A673 (cell line): ENCODE measurements at regions not wholly inside any gene's neighbourhood (a gene's known extent, or its start where the extent isn't known, plus 50 kb on each side); places are given as distances from the start of the nearest gene placed in this dataset.

Experiments used
- BruUV-seq: library from RNA; stranded (reverse); fragments of 400-500 nt; replicated peaks from 2 replicates; lab custom pipeline; 2021; lab: Mats Ljungman, UMichigan
- CTCF ChIA-PET: fragments of 300-600 bp; sonication (Branson Sonifier 250); formaldehyde crosslinking; loops from one replicate; lab custom pipeline; 2022; ENCODE audit warnings: antibody characterized with exemption; lab: Charles Lee
- POLR2A ChIA-PET: fragments of 300-600 bp; sonication (Branson Sonifier 250); formaldehyde crosslinking; loops from one replicate; lab custom pipeline; 2022; ENCODE audit warnings: antibody characterized with exemption; ENCODE audit not compliant: low non-redundant PET; lab: Charles Lee
- DNase-seq: peaks from one replicate; pipeline ENCODE4 v3.0.0-alpha.2; 2015; ENCODE audit warnings: low spot score
- H3K27ac ChIP-seq: fragments of 200-600 bp; sonication (generic); 2 replicates; pipeline ENCODE4 v1.5.1; 2016; ENCODE audit warnings: mixed run types, low read depth, mild to moderate bottlenecking, mixed read lengths, antibody characterized with exemption, low read length; ENCODE audit not compliant: poor library complexity, severe bottlenecking
- H3K27me3 ChIP-seq: fragments of 200-600 bp; sonication (generic); replicated peaks from 2 replicates; pipeline ENCODE4 v1.6.1; 2017; ENCODE audit warnings: mixed run types, low read depth, mild to moderate bottlenecking, mixed read lengths, antibody characterized with exemption, low read length; ENCODE audit not compliant: insufficient read depth, poor library complexity
- H3K36me3 ChIP-seq: fragments of 200-600 bp; sonication (generic); 2 replicates; pipeline ENCODE4 v1.6.1; 2016; ENCODE audit warnings: mixed run types, mild to moderate bottlenecking, mixed read lengths, antibody characterized with exemption, low read length; ENCODE audit not compliant: insufficient read depth, poor library complexity, severe bottlenecking
- H3K4me1 ChIP-seq: fragments of 200-600 bp; sonication (generic); 2 replicates; pipeline ENCODE4 v1.6.1; 2017; ENCODE audit warnings: mixed run types, mild to moderate bottlenecking, mixed read lengths, antibody characterized with exemption, low read length; ENCODE audit not compliant: insufficient read depth, poor library complexity, severe bottlenecking
- H3K4me3 ChIP-seq: fragments of 200-600 bp; sonication (generic); 2 replicates; pipeline ENCODE4 v1.5.1; 2016; ENCODE audit warnings: low read depth, mixed run types, mild to moderate bottlenecking, mixed read lengths, low read length; ENCODE audit not compliant: poor library complexity, severe bottlenecking
- H3K9me3 ChIP-seq: fragments of 200-600 bp; sonication (generic); 2 replicates; pipeline ENCODE4 v1.6.1; 2016; ENCODE audit warnings: mixed run types, low read depth, mild to moderate bottlenecking, mixed read lengths, antibody characterized with exemption, low read length; ENCODE audit not compliant: poor library complexity, severe bottlenecking
- EZH2 ChIP-seq: fragments of 200-600 bp; sonication (generic); IDR thresholded peaks from 2 replicates; pipeline ENCODE4 v1.6.1; 2017; ENCODE audit warnings: borderline replicate concordance, low read depth, mild to moderate bottlenecking, mixed read lengths, antibody characterized with exemption, low read length; ENCODE audit not compliant: poor library complexity, severe bottlenecking
- intact Hi-C: fragments of 100-400 bp; cut with micrococcal nuclease; formaldehyde crosslinking; loops from one replicate; pipeline ENCODE4 v1.10.0; 2022; ENCODE audit not compliant: unreplicated experiment
- TF ChIP-seq, protein P1 (sequence below): fragments of 300-800, 200-600 bp; sonication (generic); conservative IDR thresholded peaks from 2 replicates; pipeline ENCODE4 v1.5.1; 2017; ENCODE audit warnings: low read depth, mild to moderate bottlenecking, antibody characterized with exemption, low read length, moderate library complexity, mixed read lengths

GRCh38 chr14:22485649-22486048, 103.4 kb downstream of the DAD1 start:
- no peaks in the 10 kb centered on the region for H3K27me3 ChIP-seq
- ChIA-PET POLR2A (no interaction called here), CTCF (interaction anchor here (0.6 kb wide), 1 partner anchor 39 kb away, joined by 4 read pairs; no protein-coding TSS in a partner anchor)
- H3K4me3 ChIP-seq, result no peak overlapping the region
- DNase-seq, result no peak
- H3K27ac ChIP-seq, result peak overlapping the region; percentile 79
- intact Hi-C loops, result loop anchor here (2.0 kb wide), 1 partner anchor 65 kb away; no protein-coding TSS in a partner anchor
- no TSS peak for BruUV-seq
- H3K4me1 ChIP-seq, result peaks cover 100% of the 10 kb centered on the region
- H3K9me3 ChIP-seq, result no peaks in the 10 kb centered on the region
- TF ChIP-seq, protein P1, sequence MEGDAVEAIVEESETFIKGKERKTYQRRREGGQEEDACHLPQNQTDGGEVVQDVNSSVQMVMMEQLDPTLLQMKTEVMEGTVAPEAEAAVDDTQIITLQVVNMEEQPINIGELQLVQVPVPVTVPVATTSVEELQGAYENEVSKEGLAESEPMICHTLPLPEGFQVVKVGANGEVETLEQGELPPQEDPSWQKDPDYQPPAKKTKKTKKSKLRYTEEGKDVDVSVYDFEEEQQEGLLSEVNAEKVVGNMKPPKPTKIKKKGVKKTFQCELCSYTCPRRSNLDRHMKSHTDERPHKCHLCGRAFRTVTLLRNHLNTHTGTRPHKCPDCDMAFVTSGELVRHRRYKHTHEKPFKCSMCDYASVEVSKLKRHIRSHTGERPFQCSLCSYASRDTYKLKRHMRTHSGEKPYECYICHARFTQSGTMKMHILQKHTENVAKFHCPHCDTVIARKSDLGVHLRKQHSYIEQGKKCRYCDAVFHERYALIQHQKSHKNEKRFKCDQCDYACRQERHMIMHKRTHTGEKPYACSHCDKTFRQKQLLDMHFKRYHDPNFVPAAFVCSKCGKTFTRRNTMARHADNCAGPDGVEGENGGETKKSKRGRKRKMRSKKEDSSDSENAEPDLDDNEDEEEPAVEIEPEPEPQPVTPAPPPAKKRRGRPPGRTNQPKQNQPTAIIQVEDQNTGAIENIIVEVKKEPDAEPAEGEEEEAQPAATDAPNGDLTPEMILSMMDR, result no peak
- no peak for TF ChIP-seq EZH2
- no peaks in the 10 kb centered on the region for H3K36me3 ChIP-seq

DNA sequence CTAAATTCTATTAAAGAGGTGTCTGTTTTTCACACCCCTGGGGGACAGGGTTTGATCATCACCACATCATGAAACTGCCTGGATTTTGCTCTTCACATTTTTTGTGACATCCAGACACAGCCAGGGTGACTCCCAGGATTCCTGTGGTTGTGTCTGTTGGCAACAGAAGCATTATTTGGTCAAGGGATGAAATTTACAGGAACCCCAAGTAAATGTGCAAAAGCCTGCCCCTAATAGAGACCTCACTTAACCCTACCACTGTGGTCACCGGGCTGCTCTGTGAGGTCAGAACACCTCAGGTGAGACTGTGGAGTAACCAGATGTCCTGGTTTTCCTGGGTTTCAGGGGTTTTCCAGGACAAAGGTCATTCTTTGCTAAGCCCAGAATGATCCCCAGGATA, 103.8 kb downstream of the DAD1 start:
- ChIA-PET POLR2A (no interaction called here), CTCF (no interaction called here)
- Histone ChIP-seq H3K27me3 (no peaks in the 10 kb centered on the region), H3K4me1 (peaks cover 100% of the 10 kb centered on the region), H3K4me3 (no peak overlapping the region), H3K27ac (peak overlapping the region; percentile 79), H3K36me3 (no peaks in the 10 kb centered on the region), H3K9me3 (no peaks in the 10 kb centered on the region)
- TF ChIP-seq EZH2, result no peak
- TF ChIP-seq, protein P1, result no peak
- intact Hi-C loops, result loop anchor here (2.0 kb wide), 1 partner anchor 66 kb away; no protein-coding TSS in a partner anchor
- no peak for DNase-seq
- BruUV-seq, result no TSS peak

DNA sequence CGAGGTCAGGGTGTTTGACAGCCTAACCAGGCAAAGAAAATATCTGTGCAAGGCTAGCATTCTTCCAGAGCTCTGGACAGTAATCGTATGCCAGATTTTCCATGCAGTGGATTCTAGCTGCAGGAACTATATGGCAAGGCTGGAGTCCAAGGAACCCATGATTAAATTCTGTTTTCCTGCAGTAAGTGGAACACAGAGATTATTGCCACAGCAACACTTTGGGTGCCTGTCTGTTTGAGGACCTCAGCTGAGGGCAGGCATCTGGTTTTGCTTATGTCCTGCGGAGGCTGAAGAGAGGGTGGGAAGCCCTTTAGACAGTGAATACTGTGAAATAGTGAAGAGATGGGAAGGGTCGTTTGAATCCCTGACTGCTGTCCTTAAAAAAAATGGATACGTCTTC, 104.4 kb downstream of the DAD1 start:
- H3K27ac ChIP-seq, result peak overlapping the region; percentile 79
- CTCF ChIA-PET, result no interaction called here
- intact Hi-C loops, result loop anchor here (2.0 to 5.0 kb wide), 2 partner anchors 33 to 66 kb away; no protein-coding TSS in a partner anchor
- no peaks in the 10 kb centered on the region for H3K9me3 ChIP-seq
- TF ChIP-seq, protein P1, result no peak
- BruUV-seq, result no TSS peak
- no peaks in the 10 kb centered on the region for H3K27me3 ChIP-seq
- DNase-seq, result peak; percentile 58
- no peak overlapping the region for H3K4me3 ChIP-seq
- POLR2A ChIA-PET, result interaction anchor here (0.6 kb wide), 1 partner anchor 67 kb away, joined by 3 read pairs; no protein-coding TSS in a partner anchor
- no peaks in the 10 kb centered on the region for H3K36me3 ChIP-seq
- peaks cover 100% of the 10 kb centered on the region for H3K4me1 ChIP-seq
